ENCODE measurements at regions not wholly inside any gene's neighbourhood (a gene's known extent, or its start where the extent isn't known, plus 50 kb on each side); places are given as distances from the start of the nearest gene placed in this dataset.
"Not testable (repeated sequence)": the region's sequence is repeated elsewhere in the genome, so short reads cannot be mapped to it uniquely, and the experiment has no call there.

- ChIA-PET POLR2A (no interaction called here), CTCF (interaction anchor here (1.2 kb wide), 1 partner anchor 8 kb away, joined by 3 read pairs; no protein-coding TSS in a partner anchor)
- no TSS peak for BruUV-seq (replicated peaks)
- no peaks in the 10 kb centered on the region for H3K9me3 ChIP-seq (replicated peaks; ENCODE audit: control insufficient read depth, insufficient read depth, low read length)
- DNase-seq (ENCODE audit: low read depth, low spot score), result no peak
- intact Hi-C loops (cut with micrococcal nuclease) (no loop called here), dilution Hi-C loops (cut with MboI; ENCODE audit: extremely low pct_ligation_motif_present, low sequenced_read_pairs) (no loop called here)
- H4K20me1 ChIP-seq (replicated peaks; ENCODE audit: control insufficient read depth, extremely low read depth, insufficient read depth, low read length), result no peaks in the 10 kb centered on the region
- no peaks in the 10 kb centered on the region for H3K4me1 ChIP-seq (ENCODE audit: control insufficient read depth, extremely low read depth, insufficient read depth, low read length)
- no peak overlapping the region for H2AFZ ChIP-seq (ENCODE audit: low read depth, low read length)
- H3K79me2 ChIP-seq (ENCODE audit: control insufficient read depth, insufficient read depth, low read length), result no peaks in the 10 kb centered on the region
- no peak overlapping the region for H3K27ac ChIP-seq (ENCODE audit: insufficient read depth, low read depth, low read length)
- no peak for FAIRE-seq
- H3K9me1 ChIP-seq (replicated peaks; ENCODE audit: control insufficient read depth, extremely low read depth, insufficient read depth, low read length), result no peaks in the 10 kb centered on the region
- H3K4me3 ChIP-seq (replicated peaks in 1 of 3; ENCODE audit: insufficient read depth in 1 of 3, low read depth in 1 of 3, low read length in 3 of 3), result no peak overlapping the region
- no peak for TF ChIP-seq GATA2 (IDR thresholded peaks at IDR 0.05; ENCODE audit: insufficient read depth, insufficient read length, low read depth, low read length)
- no peak for TF ChIP-seq FOS (IDR thresholded peaks at IDR 0.05; ENCODE audit: borderline replicate concordance, insufficient read depth, low read length)
- no peak for TF ChIP-seq MAX (IDR thresholded peaks at IDR 0.05; ENCODE audit: insufficient read depth, insufficient read length)
- TF ChIP-seq JUN (IDR thresholded peaks at IDR 0.05; ENCODE audit: borderline replicate concordance, insufficient read depth, insufficient read length, low read depth), result no peak
- TF ChIP-seq POLR2AphosphoS5 (IDR thresholded peaks at IDR 0.05; ENCODE audit: insufficient read depth, low read depth, low read length), result no peak
- no peak for TF ChIP-seq CTCF (IDR thresholded peaks at IDR 0.05; ENCODE audit: extremely low read depth in 1 of 2, insufficient read depth in 1 of 2, low read depth in 1 of 2, low read length in 2 of 2)
- no peak for TF ChIP-seq MYC (IDR thresholded peaks at IDR 0.05; ENCODE audit: low read depth, low read length)
- no peak for TF ChIP-seq POLR2A (IDR thresholded peaks at IDR 0.05; ENCODE audit: low read depth, low read length)
- no peak for TF ChIP-seq EZH2 (IDR thresholded peaks at IDR 0.05; ENCODE audit: borderline replicate concordance, low read depth, low read length, severe bottlenecking)
- H3K4me2 ChIP-seq (ENCODE audit: insufficient read depth, low read length), result no peak overlapping the region
- no peaks in the 10 kb centered on the region for H3K36me3 ChIP-seq (ENCODE audit: control insufficient read depth in 2 of 2, extremely low read depth in 1 of 2, insufficient read depth in 2 of 2, low read length in 2 of 2)
- H3K9ac ChIP-seq (replicated peaks; ENCODE audit: extremely low read depth, insufficient read depth, low read length), result no peak overlapping the region
- H3K27me3 ChIP-seq (ENCODE audit: control insufficient read depth in 2 of 2, insufficient read depth in 2 of 2, low read length in 2 of 2), result no peaks in the 10 kb centered on the region
These were observed 581.1 kb downstream of the KCNT2 start for GRCh38 chr1:196027127-196027526.

GRCh38 chr1:196021174-196021573 is 587.1 kb downstream of the KCNT2 start:
- intact Hi-C loops (cut with micrococcal nuclease); dilution Hi-C loops (cut with MboI; ENCODE audit: extremely low pct_ligation_motif_present, low sequenced_read_pairs); CTCF ChIA-PET: not testable (repeated sequence)

More at GRCh38 chr1:196021174-196021573, 587.1 kb downstream of the KCNT2 start:
- H3K4me3 ChIP-seq (replicated peaks in 1 of 3; ENCODE audit: insufficient read depth in 1 of 3, low read depth in 1 of 3, low read length in 3 of 3); H3K27ac ChIP-seq (ENCODE audit: insufficient read depth, low read depth, low read length); H3K9me1 ChIP-seq (replicated peaks; ENCODE audit: control insufficient read depth, extremely low read depth, insufficient read depth, low read length); POLR2A ChIA-PET; H2AFZ ChIP-seq (ENCODE audit: low read depth, low read length); H3K9me3 ChIP-seq (replicated peaks; ENCODE audit: control insufficient read depth, insufficient read depth, low read length); H3K4me2 ChIP-seq (ENCODE audit: insufficient read depth, low read length); BruUV-seq (replicated peaks); DNase-seq (ENCODE audit: low read depth, low spot score); H3K36me3 ChIP-seq (ENCODE audit: control insufficient read depth in 2 of 2, extremely low read depth in 1 of 2, insufficient read depth in 2 of 2, low read length in 2 of 2); FAIRE-seq; H3K27me3 ChIP-seq (ENCODE audit: control insufficient read depth in 2 of 2, insufficient read depth in 2 of 2, low read length in 2 of 2); H3K79me2 ChIP-seq (ENCODE audit: control insufficient read depth, insufficient read depth, low read length); H4K20me1 ChIP-seq (replicated peaks; ENCODE audit: control insufficient read depth, extremely low read depth, insufficient read depth, low read length); H3K4me1 ChIP-seq (ENCODE audit: control insufficient read depth, extremely low read depth, insufficient read depth, low read length); H3K9ac ChIP-seq (replicated peaks; ENCODE audit: extremely low read depth, insufficient read depth, low read length): not testable (repeated sequence)
